Vagina (tissue), 2 donors: ENCODE measurements at regions not wholly inside any gene's neighbourhood (a gene's known extent, or its start where the extent isn't known, plus 50 kb on each side); places are given as distances from the start of the nearest gene placed in this dataset.

Experiments used
- DNase-seq, 2 donors: peaks; one replicate each; pipeline ENCODE4 v3.0.0-alpha.2; 2017; ENCODE audit errors: extremely low spot score in 2 of 2
- H3K27ac ChIP-seq: fragments of 200-600 bp; sonication (generic); one replicate; pipeline ENCODE4 v1.5.1; 2019
- H3K27me3 ChIP-seq: fragments of 200-600 bp; sonication (generic); one replicate; pipeline ENCODE4 v1.5.1; 2019
- H3K36me3 ChIP-seq, 2 donors: fragments of 200-600 bp; sonication (generic); one replicate each; pipeline ENCODE4 v1.5.1; 2017 to 2019
- H3K4me1 ChIP-seq: fragments of 200-600 bp; sonication (generic); one replicate; pipeline ENCODE4 v1.5.1; 2019
- H3K4me3 ChIP-seq, 2 donors: fragments of 200-600 bp; sonication (generic); 1 replicate in 1 of 2; 2 replicates in 1 of 2; pipeline ENCODE4 v1.5.1; 2016 to 2019
- H3K9me3 ChIP-seq: fragments of 200-600 bp; sonication (generic); one replicate; pipeline ENCODE4 v1.5.1; 2019
- CTCF ChIP-seq, 3 experiments: fragments of 450-650 bp in 2 of 3; fragments of 200-600 bp in 1 of 3; sonication (generic) in 1 of 3; IDR thresholded peaks; one replicate each; pipeline ENCODE4 v1.5.1; 2017 to 2019; ENCODE audit warnings: antibody characterized with exemption in 3 of 3, mild to moderate bottlenecking in 2 of 3, moderate library complexity in 2 of 3
- POLR2A ChIP-seq, 2 donors: fragments of 450-650 bp; IDR thresholded peaks; one replicate each; pipeline ENCODE4 v1.6.1; 2017; ENCODE audit warnings: antibody characterized with exemption in 2 of 2, mild to moderate bottlenecking in 2 of 2, moderate library complexity in 2 of 2
- POLR2AphosphoS5 ChIP-seq, 2 donors: sonication (generic); formaldehyde crosslinking; IDR thresholded peaks; one replicate each; pipeline ENCODE4 v1.9.0; 2017; ENCODE audit warnings: antibody characterized with exemption in 2 of 2, mild to moderate bottlenecking in 2 of 2, low read depth in 1 of 2; ENCODE audit not compliant: insufficient read depth in 1 of 2
- intact Hi-C: fragments of 100-400 bp; cut with DNase I; formaldehyde crosslinking; loops from one replicate; pipeline ENCODE4 v1.15.1; 2023

GRCh38 chr11:70501933-70502540 is 103.7 kb downstream of the CTTN start:
- DNase-seq: no peak
- H3K27me3 ChIP-seq: no peaks in the 10 kb centered on the region
- H3K4me3 ChIP-seq: no peak overlapping the region
- no peaks in the 10 kb centered on the region for H3K9me3 ChIP-seq
- intact Hi-C loops: no loop called here
- TF ChIP-seq CTCF (IDR thresholded peaks at IDR 0.05) (no peak), POLR2AphosphoS5 (IDR thresholded peaks at IDR 0.05; ENCODE audit: insufficient read depth in 1 of 2, low read depth in 1 of 2) (no peak), POLR2A (IDR thresholded peaks at IDR 0.05) (no peak)
- no peaks in the 10 kb centered on the region for H3K36me3 ChIP-seq
- no peaks in the 10 kb centered on the region for H3K4me1 ChIP-seq
- H3K27ac ChIP-seq: no peak overlapping the region

GRCh38 chr11:70502677-70503467 is 104.5 kb downstream of the CTTN start:
- no peak overlapping the region for H3K4me3 ChIP-seq
- no peak overlapping the region for H3K27ac ChIP-seq
- TF ChIP-seq POLR2A (IDR thresholded peaks at IDR 0.05): no peak
- TF ChIP-seq CTCF (IDR thresholded peaks at IDR 0.05): no peak
- no peak for TF ChIP-seq POLR2AphosphoS5 (IDR thresholded peaks at IDR 0.05; ENCODE audit: insufficient read depth in 1 of 2, low read depth in 1 of 2)
- H3K4me1 ChIP-seq: no peaks in the 10 kb centered on the region
- DNase-seq: no peak
- no peaks in the 10 kb centered on the region for H3K9me3 ChIP-seq
- no peaks in the 10 kb centered on the region for H3K27me3 ChIP-seq
- H3K36me3 ChIP-seq: no peaks in the 10 kb centered on the region
- intact Hi-C loops: no loop called here

- H3K4me1 ChIP-seq: no peaks in the 10 kb centered on the region
- no peaks in the 10 kb centered on the region for H3K36me3 ChIP-seq
- no peak for TF ChIP-seq POLR2AphosphoS5 (IDR thresholded peaks at IDR 0.05; ENCODE audit: insufficient read depth in 1 of 2, low read depth in 1 of 2)
- TF ChIP-seq POLR2A (IDR thresholded peaks at IDR 0.05): no peak
- TF ChIP-seq CTCF (IDR thresholded peaks at IDR 0.05): no peak
- H3K9me3 ChIP-seq: no peaks in the 10 kb centered on the region
- no peak overlapping the region for H3K27ac ChIP-seq
- no peak overlapping the region for H3K4me3 ChIP-seq
- DNase-seq: no peak
- H3K27me3 ChIP-seq: no peaks in the 10 kb centered on the region
- intact Hi-C loops: no loop called here
Observed at GRCh38 chr11:70503468-70504221, 105.3 kb downstream of the CTTN start.

- no peaks in the 10 kb centered on the region for H3K27me3 ChIP-seq
- intact Hi-C loops: no loop called here
- H3K27ac ChIP-seq: no peak overlapping the region
- no peak overlapping the region for H3K4me3 ChIP-seq
- no peaks in the 10 kb centered on the region for H3K9me3 ChIP-seq
- TF ChIP-seq CTCF (IDR thresholded peaks at IDR 0.05): no peak
- TF ChIP-seq POLR2A (IDR thresholded peaks at IDR 0.05): no peak
- no peak for DNase-seq
- no peaks in the 10 kb centered on the region for H3K4me1 ChIP-seq
- H3K36me3 ChIP-seq: no peaks in the 10 kb centered on the region
Observed at GRCh38 chr11:70504246-70505020, 106.1 kb downstream of the CTTN start.
